Transverse colon (tissue), 4 donors: ENCODE measurements at regions not wholly inside any gene's neighbourhood (a gene's known extent, or its start where the extent isn't known, plus 50 kb on each side); places are given as distances from the start of the nearest gene placed in this dataset.

Source experiments
- EP300 ChIP-seq: sonication (generic); formaldehyde crosslinking; IDR thresholded peaks from one replicate; pipeline ENCODE4 v1.6.1; 2017; ENCODE audit warnings: antibody characterized with exemption, low read depth
- POLR2A ChIP-seq: fragments of 450-650 bp; IDR thresholded peaks from one replicate; pipeline ENCODE4 v1.6.1; 2016; ENCODE audit warnings: antibody characterized with exemption, mild to moderate bottlenecking, moderate library complexity
- POLR2AphosphoS5 ChIP-seq, 3 donors: sonication (generic); formaldehyde crosslinking; IDR thresholded peaks; one replicate each; pipeline ENCODE4 v1.6.1; 2016; ENCODE audit warnings: antibody characterized with exemption in 3 of 3
- TF ChIP-seq, protein P1 (sequence below), 5 experiments: fragments of 200-600 bp in 3 of 5; fragments of 450-650 bp in 2 of 5; sonication (generic) in 3 of 5; IDR thresholded peaks; 1 replicate in 2 of 5; 2 replicates in 3 of 5; pipeline ENCODE4 v1.5.1; 2016 to 2017; ENCODE audit warnings: antibody characterized with exemption in 5 of 5, inconsistent platforms in 3 of 5, mild to moderate bottlenecking in 2 of 5, moderate library complexity in 1 of 5

DNA sequence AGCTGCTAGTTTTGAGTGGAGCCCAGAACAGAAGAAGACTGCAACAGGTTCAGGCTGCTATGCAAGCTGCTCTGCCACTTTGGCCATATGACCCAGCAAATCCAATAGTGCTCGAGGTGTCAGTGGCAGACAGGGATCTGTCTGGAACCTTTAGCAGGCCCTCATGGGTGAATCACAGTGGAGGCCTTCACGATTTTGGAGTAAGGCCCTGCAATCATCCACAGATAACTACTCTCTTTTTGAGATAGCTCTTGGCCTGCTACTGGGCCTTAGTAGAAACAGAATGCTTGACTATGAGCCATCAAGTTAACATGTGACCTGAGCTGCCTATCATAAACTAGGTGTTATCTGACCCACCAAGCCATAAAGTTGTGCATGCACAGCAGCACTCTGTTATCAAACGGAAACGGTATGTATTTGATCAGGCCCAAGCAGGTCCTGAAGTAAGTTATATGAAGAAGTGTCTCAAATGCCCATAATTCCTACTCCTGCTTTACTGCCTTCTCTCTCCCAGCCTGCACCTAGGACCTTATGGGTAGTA lies 116.9 kb upstream of the CCDC196 start:
- TF ChIP-seq, protein P1, sequence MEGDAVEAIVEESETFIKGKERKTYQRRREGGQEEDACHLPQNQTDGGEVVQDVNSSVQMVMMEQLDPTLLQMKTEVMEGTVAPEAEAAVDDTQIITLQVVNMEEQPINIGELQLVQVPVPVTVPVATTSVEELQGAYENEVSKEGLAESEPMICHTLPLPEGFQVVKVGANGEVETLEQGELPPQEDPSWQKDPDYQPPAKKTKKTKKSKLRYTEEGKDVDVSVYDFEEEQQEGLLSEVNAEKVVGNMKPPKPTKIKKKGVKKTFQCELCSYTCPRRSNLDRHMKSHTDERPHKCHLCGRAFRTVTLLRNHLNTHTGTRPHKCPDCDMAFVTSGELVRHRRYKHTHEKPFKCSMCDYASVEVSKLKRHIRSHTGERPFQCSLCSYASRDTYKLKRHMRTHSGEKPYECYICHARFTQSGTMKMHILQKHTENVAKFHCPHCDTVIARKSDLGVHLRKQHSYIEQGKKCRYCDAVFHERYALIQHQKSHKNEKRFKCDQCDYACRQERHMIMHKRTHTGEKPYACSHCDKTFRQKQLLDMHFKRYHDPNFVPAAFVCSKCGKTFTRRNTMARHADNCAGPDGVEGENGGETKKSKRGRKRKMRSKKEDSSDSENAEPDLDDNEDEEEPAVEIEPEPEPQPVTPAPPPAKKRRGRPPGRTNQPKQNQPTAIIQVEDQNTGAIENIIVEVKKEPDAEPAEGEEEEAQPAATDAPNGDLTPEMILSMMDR (IDR thresholded peaks at IDR 0.05): no peak
- TF ChIP-seq POLR2AphosphoS5 (IDR thresholded peaks at IDR 0.05): no peak
- no peak for TF ChIP-seq POLR2A
- no peak for TF ChIP-seq EP300
